HG02571 (cell line): ENCODE measurements at regions not wholly inside any gene's neighbourhood (a gene's known extent, or its start where the extent isn't known, plus 50 kb on each side); places are given as distances from the start of the nearest gene placed in this dataset.

Experiments
- ATAC-seq: cut with Tn5 transposase; IDR thresholded peaks from one replicate; pipeline ENCODE4 v1.9.1; 2021; ENCODE audit warnings: mild to moderate bottlenecking, moderate library complexity; ENCODE audit not compliant: unreplicated experiment

DNA sequence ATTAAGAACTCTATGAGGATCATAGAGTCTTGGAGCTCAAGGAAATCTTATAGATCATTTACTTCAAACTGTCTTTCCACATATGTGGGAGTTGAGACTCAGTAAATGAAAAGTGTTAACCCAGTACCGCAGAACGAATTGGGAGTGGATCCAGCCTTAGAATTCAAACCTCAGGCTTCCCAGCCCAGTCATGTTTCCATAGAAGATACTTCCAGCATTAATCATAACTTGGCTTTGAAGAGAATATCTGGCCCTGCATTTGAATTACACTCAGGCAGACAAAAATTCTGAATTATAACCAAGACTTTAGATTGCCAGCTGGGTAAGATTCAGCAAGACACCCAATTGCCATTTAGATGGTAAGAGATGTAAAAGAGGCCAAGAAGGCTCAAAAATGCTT is 972.0 kb downstream of the TUSC7 start:
- no peak for ATAC-seq

DNA sequence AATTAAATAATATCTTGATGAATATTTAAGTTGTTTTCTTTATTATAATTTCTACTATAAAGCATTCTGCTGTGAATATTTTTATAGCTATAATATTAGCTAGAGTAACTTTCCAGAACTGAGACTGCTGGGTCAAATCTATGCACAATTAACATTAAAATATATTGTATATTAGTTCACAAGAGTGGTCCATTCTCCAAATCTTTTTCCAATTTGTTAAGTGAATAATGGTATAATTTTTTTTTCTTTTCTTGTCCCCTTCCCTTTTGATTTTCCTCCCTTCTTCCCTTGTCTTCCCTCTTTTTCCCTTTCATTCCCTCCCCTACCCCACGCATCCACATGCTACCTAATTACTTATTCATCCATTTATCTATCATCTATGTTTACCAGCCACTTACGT is 977.5 kb downstream of the TUSC7 start:
- ATAC-seq: no peak

DNA sequence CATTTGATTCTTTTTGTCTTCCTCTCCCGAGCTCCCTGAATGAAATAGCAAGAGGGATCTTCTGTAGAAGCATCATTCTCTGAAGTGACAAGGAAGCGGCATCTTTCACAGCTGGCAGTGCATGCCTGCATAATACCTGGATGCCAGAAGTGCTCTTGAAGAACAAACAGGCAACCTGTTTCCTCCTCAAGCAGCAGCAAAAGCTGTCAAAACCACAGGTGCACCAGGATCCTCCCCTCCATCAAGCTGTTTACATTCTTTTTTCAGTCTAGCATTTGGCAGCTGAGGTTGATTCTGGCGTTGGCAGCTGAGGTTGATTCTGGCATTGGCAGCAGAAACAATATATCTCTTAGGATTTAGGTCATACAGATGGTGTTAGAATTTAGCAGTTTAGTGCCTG is 979.0 kb downstream of the TUSC7 start:
- no peak for ATAC-seq

DNA sequence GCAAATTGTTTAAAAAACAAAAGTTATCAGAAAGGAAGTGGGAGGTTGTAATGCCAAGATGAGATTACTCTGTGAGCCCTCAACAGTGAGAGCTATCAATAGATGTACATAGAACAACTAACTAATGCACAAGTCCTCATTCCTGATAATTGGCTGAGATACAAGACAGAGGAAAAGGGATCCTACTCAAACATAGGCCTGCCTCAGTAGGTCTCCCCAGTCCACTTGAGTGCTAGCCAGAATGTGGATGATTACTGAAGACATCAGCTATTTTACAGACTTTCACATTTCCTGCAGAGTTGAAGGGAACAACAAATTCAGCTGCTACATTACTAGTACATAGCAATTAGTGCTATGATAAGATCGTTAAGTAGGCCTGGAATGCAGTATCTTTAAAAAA is 981.9 kb downstream of the TUSC7 start:
- ATAC-seq: no peak

DNA sequence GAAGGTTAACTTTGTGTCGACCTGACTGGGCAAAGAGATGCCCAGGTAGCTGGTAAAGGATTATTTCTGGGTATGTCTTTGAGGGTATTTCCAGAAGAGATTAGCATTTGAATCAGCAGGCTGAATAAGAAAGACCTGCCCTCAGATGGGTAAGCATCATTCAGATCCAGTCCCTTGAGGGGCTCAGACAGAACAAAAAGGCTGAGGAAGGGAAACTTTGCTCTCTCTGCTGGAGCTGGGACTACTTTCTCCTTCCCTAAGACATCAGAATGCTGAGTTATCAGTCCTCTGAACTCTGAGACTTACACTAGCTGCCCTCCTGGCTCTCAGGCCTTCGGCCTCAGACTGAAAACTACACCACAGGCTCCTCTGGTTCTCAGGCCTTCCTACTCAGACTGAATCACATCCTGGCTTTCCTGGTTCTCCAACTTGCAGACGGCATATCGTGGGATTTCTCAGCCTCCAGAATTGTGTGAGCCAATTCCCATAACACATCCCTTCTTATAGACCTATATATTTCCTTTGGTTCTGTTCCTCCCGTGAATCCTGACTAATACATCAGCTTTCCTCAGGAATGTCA is 982.9 kb downstream of the TUSC7 start:
- ATAC-seq: no peak

DNA sequence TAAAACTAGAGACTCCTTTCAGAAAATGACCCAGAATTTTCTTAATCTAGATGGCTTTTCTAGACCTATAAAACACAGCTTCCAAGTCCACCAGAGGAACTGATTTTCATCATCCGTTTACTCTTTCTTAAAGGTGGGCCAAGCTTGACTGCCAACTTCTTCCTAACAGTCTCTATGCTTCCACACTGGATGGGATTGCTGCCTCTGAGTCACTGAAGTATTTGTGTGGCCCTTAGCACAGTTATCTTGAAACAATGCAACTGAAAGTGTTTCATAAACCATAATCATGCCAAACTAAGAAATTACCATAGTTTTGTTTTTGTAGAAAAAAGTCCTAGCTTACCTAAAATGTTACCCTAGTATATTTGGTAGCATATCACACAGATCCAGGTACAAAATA is 985.7 kb downstream of the TUSC7 start:
- no peak for ATAC-seq

DNA sequence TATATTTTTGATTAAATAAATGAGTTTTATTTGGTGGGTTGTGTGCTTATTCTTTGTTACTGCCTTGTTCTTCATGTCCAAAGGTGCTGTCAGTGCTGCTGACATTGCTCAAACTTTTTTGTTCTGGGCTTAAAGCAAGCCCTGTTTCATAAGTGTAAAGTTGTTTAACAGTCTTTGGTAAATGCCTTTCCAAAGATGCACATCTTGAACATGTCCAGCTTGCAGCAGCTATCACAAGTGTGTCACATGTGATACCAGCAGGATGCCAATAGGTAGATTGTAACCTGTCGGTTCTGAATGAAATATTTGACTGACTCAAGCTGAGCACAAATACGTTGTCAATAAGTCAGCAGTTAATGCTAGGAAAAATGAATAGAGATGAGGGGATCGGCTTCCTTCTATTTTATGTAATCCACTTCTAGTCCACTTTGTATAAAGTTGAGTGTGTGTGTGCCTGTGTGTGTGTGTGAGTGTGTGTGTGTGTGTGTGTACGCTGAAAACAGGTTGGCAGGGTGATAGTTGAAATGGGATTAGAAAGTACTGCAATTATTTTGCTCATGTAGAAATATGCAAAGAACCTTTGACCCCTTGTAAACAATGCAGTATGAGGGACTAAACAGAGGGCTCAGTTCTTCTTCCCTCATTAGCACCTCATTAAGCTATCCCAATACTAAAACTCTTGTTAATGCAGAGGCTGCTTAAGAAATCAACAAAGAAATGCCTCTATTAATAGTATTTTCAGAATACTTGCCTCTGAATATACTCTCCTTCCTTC is 986.5 kb downstream of the TUSC7 start:
- ATAC-seq: no peak

DNA sequence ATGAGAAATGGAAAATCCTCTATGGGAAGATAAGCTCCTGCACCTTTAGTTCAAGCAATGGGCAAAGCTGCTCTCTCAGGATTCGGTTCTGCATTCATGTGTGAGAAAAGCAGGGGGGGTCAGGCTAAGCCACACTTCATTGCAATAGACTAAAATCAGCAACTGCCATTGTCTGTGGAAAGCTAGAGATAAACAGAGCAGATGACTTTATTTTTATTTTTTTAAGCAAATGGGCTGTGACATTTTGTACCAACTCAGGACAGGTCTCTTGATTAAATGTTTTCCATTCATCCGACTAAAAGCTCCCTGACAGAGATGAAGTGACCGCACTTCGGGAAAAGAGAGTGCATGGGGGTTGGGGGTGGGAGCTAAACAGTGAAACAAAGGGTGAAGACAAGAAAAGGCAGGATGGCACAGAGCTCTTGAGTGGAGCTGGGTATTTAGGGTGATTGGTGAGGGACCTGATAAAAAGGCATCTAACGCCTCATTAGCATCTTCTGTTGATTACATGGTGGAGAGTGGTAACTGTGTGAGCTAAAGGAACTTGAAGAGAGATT is 987.4 kb downstream of the TUSC7 start:
- no peak for ATAC-seq

DNA sequence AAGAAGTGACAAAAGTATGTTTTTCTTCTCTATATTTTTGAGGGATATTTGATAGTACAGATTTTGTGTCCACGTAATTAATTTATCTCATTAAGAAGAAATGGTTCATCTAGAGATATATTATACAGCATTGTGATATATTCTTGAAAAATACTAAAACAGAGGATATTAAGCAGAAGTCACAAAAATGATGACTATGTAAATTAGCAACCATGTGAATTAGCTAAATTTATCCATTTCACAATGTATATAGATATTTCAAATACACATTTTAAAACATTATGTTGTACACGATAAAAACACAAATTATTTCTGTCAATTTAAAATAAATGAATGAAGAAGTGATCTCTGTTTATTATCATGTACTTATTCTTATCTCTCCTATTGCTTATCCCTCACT is 989.5 kb downstream of the TUSC7 start:
- no peak for ATAC-seq

DNA sequence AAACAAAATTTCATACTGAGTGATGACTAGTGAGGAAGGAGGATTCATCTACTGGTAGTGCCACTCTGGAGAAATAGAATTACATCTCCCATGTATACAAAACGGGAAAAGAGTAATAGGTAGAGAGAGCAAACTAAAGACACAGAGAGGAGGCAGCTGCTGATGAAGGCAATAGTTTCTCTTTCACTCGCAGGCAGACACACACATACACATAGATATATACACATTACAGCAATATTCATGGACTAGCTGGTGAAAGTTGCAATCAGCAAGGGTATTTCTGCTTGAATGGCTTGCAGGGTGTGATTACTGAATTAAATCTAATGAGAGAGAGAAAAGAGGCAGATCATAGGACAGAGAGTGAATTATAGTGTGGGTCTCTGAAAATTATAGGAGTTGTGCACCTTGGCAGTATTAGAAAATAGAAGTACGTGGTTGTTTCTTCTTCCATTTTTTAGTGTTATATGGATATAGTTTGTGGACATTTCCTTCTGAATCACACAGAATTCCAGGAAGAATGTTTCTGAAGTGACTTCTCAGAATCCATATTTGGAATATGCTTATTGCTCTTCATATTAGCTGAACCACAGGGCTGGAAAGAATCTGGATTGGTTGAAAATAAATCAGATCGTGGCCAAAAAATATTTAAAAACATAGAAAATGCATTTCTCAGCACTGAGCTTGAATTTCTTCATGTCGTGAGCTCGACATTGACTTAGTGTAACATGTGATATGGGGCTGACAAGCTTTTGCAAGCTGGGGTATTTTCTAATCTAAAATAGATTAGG is 991.2 kb downstream of the TUSC7 start:
- ATAC-seq: no peak

DNA sequence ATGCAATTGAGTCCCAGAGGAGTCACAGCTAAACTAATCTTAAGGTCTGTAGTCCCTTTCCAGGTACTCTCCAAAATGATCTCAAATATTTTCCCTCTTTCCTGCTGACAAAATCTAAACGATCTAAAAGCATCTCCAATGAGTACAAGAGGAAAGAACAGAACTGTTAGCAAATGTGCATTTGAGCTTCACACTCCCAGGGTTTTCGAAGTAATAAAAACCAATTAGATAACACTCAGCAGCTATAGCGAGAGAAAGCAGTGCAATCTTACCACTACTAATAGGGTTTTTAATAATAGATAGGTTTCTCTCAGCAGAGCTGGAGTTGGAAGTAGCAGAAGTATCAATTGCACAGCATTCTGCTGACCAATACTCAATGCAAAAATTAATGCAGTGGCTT is 995.4 kb downstream of the TUSC7 start:
- no peak for ATAC-seq

DNA sequence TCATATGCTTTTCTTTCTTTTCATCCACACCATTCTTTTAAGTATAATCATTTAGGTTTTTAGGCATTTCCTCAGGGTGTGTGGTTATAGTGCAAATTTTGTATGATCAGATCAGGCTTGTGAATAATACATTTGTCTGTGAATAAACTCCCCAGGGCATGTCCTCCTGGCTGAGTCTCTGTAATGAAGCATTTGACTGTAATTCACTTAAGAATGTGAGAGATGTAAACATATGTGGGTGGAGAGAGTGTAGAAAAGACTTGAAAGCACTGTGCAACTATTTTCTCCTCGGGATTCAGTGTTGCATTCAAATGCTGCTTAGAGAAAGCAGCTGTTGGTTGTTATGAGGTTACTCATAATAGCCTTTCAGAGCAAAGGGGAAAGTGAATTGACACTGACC is 996.5 kb downstream of the TUSC7 start:
- ATAC-seq: no peak

DNA sequence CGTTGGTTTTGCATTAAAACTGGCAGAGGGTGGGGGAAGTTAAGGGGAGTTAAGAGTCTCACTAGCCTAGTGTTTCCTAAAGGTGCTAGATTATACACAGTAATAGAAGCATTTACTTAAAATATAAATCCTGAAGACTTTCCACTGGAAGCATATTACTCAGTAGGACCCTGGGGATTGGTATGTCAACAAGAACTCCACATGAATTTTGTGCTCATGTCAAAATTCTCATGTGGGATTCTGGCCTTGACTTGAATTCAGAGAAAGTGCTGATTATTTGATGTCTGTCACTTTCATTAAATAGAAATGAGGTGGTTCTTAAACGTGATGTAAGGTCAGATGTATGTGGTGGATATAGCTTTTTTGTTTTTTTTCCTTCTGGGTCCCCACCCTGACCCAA is 997.2 kb downstream of the TUSC7 start:
- no peak for ATAC-seq

DNA sequence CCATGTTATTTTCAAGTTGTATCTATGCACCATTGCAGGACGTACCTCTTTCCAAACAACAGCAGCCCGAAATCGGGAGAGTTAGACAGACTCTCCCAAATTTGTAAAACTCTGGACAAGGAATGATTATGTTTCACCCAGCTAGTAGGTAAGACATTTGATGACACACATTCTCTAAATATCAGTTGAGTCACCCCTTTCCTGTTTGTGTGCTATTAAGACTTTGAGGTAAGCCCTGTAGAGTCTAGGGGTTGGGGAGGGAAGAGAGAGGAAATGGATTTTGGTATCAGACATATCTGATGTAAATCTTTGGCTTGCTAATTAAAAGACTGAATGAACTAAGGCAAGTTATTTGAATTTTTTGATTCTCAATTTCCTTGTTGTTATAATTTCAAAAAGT is 999.0 kb downstream of the TUSC7 start:
- no peak for ATAC-seq

DNA sequence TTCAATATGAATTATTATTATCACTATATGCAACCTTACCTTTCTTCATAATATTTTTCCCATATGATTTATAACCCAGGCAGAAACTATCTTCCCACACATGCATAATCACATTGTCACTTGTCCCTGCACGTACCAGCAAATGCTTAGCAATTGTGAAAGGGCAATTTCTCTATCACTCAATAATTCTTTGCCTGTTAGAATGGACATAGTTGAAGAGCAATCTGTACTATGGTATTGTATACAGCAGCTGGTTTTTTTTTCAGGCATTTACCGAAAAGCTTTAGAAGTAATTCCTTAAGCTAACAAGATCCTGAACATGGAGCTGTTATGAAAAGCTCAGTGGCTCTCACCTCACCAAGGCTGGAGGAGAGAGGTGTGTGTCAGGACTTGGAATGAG is 999.5 kb downstream of the TUSC7 start:
- ATAC-seq: no peak

DNA sequence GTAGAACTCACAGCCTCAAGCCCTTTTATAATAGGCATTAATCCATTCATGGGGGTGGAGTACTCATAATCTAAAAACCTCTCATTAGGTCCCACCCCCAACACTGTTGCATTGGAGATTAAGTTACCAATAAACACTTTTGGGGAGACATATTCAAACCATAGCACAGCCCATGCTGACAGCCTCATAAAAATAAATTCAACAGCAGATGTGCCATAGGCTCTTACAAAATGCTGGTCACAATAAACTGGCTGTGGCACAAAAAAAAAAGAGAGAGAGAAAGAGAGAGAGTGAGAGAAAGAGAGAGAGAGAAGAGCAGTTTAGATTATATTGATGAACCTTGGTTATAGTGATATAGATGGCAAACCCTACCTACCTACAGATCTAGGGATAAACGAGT is 1000.9 kb downstream of the TUSC7 start:
- no peak for ATAC-seq

DNA sequence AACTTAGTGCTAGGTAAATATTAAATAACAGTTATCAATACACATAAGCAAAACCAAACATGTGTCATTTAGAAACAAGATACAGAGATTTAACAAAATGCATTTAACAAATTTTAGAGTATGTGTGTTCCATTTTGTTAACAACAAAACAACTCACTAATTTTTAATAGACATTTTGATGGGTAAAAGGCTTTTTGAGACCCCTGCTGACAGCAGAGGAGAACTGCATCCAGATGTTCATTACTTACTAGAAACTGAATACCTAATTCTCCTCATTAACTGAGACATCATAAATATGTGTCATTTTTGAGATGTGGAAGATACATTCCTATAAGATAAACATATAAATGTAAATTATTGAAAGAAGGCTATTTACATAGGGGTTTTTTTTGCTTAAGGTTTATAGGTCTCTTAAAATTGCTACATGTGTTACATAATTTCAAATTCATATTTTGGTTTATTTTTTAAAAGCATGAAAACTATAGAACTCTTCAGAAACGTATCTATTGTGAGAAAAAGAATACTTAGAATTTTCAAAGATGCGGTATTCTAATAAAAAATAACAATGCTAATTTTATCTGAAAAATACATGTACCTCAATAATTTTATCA is 1009.8 kb downstream of the TUSC7 start:
- no peak for ATAC-seq

DNA sequence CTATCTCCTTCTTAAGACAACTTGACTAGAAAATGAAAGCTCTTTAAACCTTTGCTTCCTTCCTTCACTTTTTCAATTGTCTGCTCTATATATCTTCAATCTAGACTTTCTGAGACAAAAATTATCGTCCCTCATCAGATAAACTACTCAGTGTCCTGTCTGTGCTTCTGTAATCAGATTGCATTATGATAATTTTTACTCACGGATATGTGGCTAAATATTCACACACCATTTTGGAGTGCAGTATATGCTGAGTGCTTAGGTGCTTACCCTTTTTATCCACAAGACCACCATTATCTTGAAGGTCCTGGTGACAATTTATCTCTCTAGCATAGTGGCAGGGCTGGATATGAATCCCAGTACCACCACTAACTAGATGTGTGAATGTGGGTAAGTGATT is 1012.3 kb downstream of the TUSC7 start:
- ATAC-seq: no peak

DNA sequence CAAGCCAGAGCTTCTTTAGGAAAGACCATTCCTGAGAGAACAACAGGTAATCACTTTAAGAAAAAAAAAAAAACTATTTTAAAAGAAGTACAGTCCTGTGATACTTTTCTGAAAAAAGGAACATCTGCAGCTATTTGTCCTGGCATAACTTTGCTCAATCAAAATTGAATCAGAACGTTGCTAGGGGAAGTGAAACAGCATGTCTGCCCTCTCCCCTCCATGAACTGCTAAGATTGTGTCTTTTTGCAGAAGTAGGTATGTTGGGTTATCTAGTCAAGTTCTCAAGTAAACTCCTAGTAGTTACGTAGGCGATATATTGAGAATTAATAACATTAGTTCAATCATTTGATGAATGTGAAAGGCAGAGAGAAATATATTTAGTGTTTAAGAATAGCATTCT is 1013.3 kb downstream of the TUSC7 start:
- ATAC-seq: no peak

DNA sequence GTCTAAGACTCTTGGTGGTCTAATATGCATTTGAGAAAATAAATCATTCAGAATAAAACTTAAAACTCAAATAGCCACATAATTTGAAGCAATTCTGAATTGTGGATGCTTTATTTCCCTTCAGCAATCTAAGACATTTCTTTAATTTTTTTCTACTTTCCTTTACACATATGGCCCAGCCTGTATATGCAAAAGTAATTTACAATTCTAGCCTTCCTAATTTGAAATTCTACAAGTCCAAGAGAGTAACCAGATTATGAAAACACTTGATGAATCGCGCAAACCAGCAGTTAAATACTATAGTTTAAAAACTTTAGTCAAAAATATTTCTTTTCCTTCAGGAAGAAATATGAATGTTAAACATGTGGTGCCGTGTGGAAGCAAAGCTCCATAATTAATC is 1014.2 kb downstream of the TUSC7 start:
- no peak for ATAC-seq

DNA sequence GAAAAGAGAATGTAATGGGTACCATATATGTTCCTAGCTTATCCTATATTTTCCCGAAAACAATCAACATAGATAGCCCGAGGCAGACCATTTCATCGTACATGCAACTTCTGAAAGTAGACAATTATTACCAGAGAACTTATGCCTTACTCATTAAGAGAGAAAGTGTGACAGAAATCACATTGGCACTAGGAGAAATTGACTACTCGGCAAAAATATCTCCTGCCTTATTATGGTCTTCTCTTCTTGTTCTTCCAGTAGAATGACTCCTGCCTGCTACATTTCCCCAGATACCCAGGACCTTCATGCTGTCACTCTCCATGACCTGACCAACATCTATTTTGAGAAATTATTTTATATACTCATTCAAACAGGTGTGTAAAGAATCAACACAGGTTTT is 1015.7 kb downstream of the TUSC7 start:
- no peak for ATAC-seq
